ENCODE measurements at regions not wholly inside any gene's neighbourhood (a gene's known extent, or its start where the extent isn't known, plus 50 kb on each side); places are given as distances from the start of the nearest gene placed in this dataset.

DNA sequence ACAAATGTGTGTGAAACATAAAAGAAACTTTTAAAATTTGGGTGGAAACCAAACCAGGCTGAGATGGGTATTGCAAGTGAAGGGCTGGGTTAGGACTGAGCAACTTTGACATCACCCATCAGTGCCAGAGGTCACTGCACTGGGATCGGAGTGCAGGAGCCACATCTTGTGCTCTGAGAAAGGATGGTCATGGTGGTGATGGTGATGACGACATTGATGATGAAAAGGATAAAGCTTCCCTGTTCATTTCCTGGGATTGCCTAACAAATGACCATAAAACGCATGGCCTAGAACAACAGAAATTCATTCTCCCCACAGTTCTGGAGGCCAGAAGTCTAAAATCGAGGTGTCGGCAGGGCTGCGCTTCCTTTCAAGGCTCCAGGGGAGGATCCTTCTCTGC is 324.0 kb downstream of the MAF start:
- Mint-ChIP-seq H3K9me3 (no peaks in the 10 kb centered on the region), H3K27ac (no peak overlapping the region), H3K4me3 (no peak overlapping the region), H3K36me3 (ENCODE audit: low read depth) (no peaks in the 10 kb centered on the region), H3K4me1 (peaks cover 15% of the 10 kb centered on the region), H3K27me3 (ENCODE audit: insufficient read depth, low read depth, poor library complexity) (peaks cover 1% of the 10 kb centered on the region)
- Histone ChIP-seq H3K36me3 (ENCODE audit: insufficient read depth) (no peaks in the 10 kb centered on the region), H2AFZ (0 out of 2 replicates have a peak overlapping the region, but pooled peaks have one; percentile 18), H3K9me2 (ENCODE audit: insufficient read depth) (0 out of 2 replicates have a peak, but pooled peaks cover 10% of the 10 kb centered on the region), H3K4me2 (no peak overlapping the region), H4K20me1 (replicated peaks; ENCODE audit: insufficient read depth) (no peaks in the 10 kb centered on the region), H3K79me2 (replicated peaks; ENCODE audit: insufficient read depth) (no peaks in the 10 kb centered on the region), H3K27me3 (ENCODE audit: insufficient read depth) (no peaks in the 10 kb centered on the region), H3K27ac (ENCODE audit: low read depth) (no peak overlapping the region), H3K4me1 (ENCODE audit: insufficient read depth) (no peaks in the 10 kb centered on the region; the same call in 1 of the 2 replicates), H3F3A (replicated peaks; ENCODE audit: low read depth) (no peaks in the 10 kb centered on the region), H3K4me3 (no peak overlapping the region)
- no peak for DNase-seq (ENCODE audit: low spot score)
- ATAC-seq: no peak
- TF ChIP-seq ZNF114 (CRISPR knock-in tag; IDR thresholded peaks at IDR 0.05) (no peak), CREB1 (CRISPR knock-in tag; IDR thresholded peaks at IDR 0.05; ENCODE audit: low read depth) (no peak), EZH2phosphoT487 (IDR thresholded peaks at IDR 0.05; ENCODE audit: unreplicated experiment) (no peak), POLR2AphosphoS5 (IDR thresholded peaks at IDR 0.05; ENCODE audit: low read depth) (no peak), EZH2 (IDR thresholded peaks at IDR 0.05; ENCODE audit: low read depth, unreplicated experiment) (no peak), STAT1 (IDR thresholded peaks at IDR 0.05; ENCODE audit: unreplicated experiment) (no peak), ZNF331 (CRISPR knock-in tag; IDR thresholded peaks at IDR 0.05; ENCODE audit: low read depth) (no peak), NANOG (IDR thresholded peaks at IDR 0.05; ENCODE audit: borderline replicate concordance) (no peak), JUNB (IDR thresholded peaks at IDR 0.05; ENCODE audit: unreplicated experiment) (no peak)
- TF ChIP-seq, protein P1, sequence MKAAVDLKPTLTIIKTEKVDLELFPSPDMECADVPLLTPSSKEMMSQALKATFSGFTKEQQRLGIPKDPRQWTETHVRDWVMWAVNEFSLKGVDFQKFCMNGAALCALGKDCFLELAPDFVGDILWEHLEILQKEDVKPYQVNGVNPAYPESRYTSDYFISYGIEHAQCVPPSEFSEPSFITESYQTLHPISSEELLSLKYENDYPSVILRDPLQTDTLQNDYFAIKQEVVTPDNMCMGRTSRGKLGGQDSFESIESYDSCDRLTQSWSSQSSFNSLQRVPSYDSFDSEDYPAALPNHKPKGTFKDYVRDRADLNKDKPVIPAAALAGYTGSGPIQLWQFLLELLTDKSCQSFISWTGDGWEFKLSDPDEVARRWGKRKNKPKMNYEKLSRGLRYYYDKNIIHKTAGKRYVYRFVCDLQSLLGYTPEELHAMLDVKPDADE (IDR thresholded peaks at IDR 0.05): no peak
- TF ChIP-seq, protein P2, sequence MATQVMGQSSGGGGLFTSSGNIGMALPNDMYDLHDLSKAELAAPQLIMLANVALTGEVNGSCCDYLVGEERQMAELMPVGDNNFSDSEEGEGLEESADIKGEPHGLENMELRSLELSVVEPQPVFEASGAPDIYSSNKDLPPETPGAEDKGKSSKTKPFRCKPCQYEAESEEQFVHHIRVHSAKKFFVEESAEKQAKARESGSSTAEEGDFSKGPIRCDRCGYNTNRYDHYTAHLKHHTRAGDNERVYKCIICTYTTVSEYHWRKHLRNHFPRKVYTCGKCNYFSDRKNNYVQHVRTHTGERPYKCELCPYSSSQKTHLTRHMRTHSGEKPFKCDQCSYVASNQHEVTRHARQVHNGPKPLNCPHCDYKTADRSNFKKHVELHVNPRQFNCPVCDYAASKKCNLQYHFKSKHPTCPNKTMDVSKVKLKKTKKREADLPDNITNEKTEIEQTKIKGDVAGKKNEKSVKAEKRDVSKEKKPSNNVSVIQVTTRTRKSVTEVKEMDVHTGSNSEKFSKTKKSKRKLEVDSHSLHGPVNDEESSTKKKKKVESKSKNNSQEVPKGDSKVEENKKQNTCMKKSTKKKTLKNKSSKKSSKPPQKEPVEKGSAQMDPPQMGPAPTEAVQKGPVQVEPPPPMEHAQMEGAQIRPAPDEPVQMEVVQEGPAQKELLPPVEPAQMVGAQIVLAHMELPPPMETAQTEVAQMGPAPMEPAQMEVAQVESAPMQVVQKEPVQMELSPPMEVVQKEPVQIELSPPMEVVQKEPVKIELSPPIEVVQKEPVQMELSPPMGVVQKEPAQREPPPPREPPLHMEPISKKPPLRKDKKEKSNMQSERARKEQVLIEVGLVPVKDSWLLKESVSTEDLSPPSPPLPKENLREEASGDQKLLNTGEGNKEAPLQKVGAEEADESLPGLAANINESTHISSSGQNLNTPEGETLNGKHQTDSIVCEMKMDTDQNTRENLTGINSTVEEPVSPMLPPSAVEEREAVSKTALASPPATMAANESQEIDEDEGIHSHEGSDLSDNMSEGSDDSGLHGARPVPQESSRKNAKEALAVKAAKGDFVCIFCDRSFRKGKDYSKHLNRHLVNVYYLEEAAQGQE (IDR thresholded peaks at IDR 0.05; ENCODE audit: unreplicated experiment): no peak
- TF ChIP-seq, protein P3, sequence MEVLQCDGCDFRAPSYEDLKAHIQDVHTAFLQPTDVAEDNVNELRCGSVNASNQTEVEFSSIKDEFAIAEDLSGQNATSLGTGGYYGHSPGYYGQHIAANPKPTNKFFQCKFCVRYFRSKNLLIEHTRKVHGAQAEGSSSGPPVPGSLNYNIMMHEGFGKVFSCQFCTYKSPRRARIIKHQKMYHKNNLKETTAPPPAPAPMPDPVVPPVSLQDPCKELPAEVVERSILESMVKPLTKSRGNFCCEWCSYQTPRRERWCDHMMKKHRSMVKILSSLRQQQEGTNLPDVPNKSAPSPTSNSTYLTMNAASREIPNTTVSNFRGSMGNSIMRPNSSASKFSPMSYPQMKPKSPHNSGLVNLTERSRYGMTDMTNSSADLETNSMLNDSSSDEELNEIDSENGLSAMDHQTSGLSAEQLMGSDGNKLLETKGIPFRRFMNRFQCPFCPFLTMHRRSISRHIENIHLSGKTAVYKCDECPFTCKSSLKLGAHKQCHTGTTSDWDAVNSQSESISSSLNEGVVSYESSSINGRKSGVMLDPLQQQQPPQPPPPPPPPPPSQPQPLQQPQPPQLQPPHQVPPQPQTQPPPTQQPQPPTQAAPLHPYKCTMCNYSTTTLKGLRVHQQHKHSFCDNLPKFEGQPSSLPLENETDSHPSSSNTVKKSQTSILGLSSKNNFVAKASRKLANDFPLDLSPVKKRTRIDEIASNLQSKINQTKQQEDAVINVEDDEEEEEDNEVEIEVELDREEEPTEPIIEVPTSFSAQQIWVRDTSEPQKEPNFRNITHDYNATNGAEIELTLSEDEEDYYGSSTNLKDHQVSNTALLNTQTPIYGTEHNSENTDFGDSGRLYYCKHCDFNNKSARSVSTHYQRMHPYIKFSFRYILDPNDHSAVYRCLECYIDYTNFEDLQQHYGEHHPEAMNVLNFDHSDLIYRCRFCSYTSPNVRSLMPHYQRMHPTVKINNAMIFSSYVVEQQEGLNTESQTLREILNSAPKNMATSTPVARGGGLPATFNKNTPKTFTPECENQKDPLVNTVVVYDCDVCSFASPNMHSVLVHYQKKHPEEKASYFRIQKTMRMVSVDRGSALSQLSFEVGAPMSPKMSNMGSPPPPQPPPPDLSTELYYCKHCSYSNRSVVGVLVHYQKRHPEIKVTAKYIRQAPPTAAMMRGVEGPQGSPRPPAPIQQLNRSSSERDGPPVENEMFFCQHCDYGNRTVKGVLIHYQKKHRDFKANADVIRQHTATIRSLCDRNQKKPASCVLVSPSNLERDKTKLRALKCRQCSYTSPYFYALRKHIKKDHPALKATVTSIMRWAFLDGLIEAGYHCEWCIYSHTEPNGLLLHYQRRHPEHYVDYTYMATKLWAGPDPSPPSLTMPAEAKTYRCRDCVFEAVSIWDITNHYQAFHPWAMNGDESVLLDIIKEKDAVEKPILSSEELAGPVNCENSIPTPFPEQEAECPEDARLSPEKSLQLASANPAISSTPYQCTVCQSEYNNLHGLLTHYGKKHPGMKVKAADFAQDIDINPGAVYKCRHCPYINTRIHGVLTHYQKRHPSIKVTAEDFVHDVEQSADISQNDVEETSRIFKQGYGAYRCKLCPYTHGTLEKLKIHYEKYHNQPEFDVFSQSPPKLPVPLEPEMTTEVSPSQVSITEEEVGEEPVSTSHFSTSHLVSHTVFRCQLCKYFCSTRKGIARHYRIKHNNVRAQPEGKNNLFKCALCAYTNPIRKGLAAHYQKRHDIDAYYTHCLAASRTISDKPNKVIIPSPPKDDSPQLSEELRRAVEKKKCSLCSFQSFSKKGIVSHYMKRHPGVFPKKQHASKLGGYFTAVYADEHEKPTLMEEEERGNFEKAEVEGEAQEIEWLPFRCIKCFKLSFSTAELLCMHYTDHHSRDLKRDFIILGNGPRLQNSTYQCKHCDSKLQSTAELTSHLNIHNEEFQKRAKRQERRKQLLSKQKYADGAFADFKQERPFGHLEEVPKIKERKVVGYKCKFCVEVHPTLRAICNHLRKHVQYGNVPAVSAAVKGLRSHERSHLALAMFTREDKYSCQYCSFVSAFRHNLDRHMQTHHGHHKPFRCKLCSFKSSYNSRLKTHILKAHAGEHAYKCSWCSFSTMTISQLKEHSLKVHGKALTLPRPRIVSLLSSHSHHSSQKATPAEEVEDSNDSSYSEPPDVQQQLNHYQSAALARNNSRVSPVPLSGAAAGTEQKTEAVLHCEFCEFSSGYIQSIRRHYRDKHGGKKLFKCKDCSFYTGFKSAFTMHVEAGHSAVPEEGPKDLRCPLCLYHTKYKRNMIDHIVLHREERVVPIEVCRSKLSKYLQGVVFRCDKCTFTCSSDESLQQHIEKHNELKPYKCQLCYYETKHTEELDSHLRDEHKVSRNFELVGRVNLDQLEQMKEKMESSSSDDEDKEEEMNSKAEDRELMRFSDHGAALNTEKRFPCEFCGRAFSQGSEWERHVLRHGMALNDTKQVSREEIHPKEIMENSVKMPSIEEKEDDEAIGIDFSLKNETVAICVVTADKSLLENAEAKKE (CRISPR knock-in tag; IDR thresholded peaks at IDR 0.05): no peak
- TF ChIP-seq, protein P4, sequence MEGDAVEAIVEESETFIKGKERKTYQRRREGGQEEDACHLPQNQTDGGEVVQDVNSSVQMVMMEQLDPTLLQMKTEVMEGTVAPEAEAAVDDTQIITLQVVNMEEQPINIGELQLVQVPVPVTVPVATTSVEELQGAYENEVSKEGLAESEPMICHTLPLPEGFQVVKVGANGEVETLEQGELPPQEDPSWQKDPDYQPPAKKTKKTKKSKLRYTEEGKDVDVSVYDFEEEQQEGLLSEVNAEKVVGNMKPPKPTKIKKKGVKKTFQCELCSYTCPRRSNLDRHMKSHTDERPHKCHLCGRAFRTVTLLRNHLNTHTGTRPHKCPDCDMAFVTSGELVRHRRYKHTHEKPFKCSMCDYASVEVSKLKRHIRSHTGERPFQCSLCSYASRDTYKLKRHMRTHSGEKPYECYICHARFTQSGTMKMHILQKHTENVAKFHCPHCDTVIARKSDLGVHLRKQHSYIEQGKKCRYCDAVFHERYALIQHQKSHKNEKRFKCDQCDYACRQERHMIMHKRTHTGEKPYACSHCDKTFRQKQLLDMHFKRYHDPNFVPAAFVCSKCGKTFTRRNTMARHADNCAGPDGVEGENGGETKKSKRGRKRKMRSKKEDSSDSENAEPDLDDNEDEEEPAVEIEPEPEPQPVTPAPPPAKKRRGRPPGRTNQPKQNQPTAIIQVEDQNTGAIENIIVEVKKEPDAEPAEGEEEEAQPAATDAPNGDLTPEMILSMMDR (conservative IDR thresholded peaks at IDR 0.05; ENCODE audit: low read depth in 2 of 2): no peak
